ENCODE measurements at regions not wholly inside any gene's neighbourhood (a gene's known extent, or its start where the extent isn't known, plus 50 kb on each side); places are given as distances from the start of the nearest gene placed in this dataset.
"Not testable (repeated sequence)": the region's sequence is repeated elsewhere in the genome, so short reads cannot be mapped to it uniquely, and the experiment has no call there.

- 46% methylated on average over 1 of the region's 1 CpG for WGBS
- DNase-seq (ENCODE audit: low spot score in 2 of 2): no peak
- H3K4me3 ChIP-seq: no peak overlapping the region
- H3K27ac ChIP-seq: no peak overlapping the region
- TF ChIP-seq CTCF (IDR thresholded peaks at IDR 0.05) (no peak), POLR2AphosphoS5 (IDR thresholded peaks at IDR 0.05) (no peak), POLR2A (IDR thresholded peaks at IDR 0.05) (no peak), EP300 (IDR thresholded peaks at IDR 0.05) (no peak)
- H3K36me3 ChIP-seq: no peaks in the 10 kb centered on the region
- no peaks in the 10 kb centered on the region for H3K9me3 ChIP-seq
- H3K4me1 ChIP-seq: no peaks in the 10 kb centered on the region
- no peaks in the 10 kb centered on the region for H3K27me3 ChIP-seq
Measured at GRCh38 chr4:59712470-59712869, 1487.7 kb upstream of the ADGRL3 start.

GRCh38 chr4:59724286-59724685 is 1475.8 kb upstream of the ADGRL3 start:
- not testable (repeated sequence) for DNase-seq (ENCODE audit: low spot score in 2 of 2); H3K27me3 ChIP-seq; H3K9me3 ChIP-seq; H3K27ac ChIP-seq; H3K4me3 ChIP-seq; H3K36me3 ChIP-seq; H3K4me1 ChIP-seq
- 93% methylated on average over 9 of the region's 9 CpGs for WGBS

GRCh38 chr4:59727745-59728144 is 1472.4 kb upstream of the ADGRL3 start:
- Histone ChIP-seq H3K9me3 (peaks cover 4% of the 10 kb centered on the region), H3K4me1 (no peaks in the 10 kb centered on the region), H3K4me3 (no peak overlapping the region), H3K27ac (no peak overlapping the region), H3K27me3 (no peaks in the 10 kb centered on the region), H3K36me3 (no peaks in the 10 kb centered on the region)
- WGBS: 98% methylated on average over 1 of the region's 1 CpG
- DNase-seq (ENCODE audit: low spot score in 2 of 2): no peak
- TF ChIP-seq POLR2AphosphoS5 (IDR thresholded peaks at IDR 0.05) (no peak), EP300 (IDR thresholded peaks at IDR 0.05) (no peak), POLR2A (IDR thresholded peaks at IDR 0.05) (no peak), CTCF (IDR thresholded peaks at IDR 0.05) (no peak)

- TF ChIP-seq EP300 (IDR thresholded peaks at IDR 0.05) (no peak), POLR2AphosphoS5 (IDR thresholded peaks at IDR 0.05) (no peak), POLR2A (IDR thresholded peaks at IDR 0.05) (no peak), CTCF (IDR thresholded peaks at IDR 0.05) (no peak)
- H3K9me3 ChIP-seq: peaks cover 4% of the 10 kb centered on the region
- DNase-seq (ENCODE audit: low spot score in 2 of 2): no peak
- H3K27me3 ChIP-seq: no peaks in the 10 kb centered on the region
- H3K27ac ChIP-seq: no peak overlapping the region
- H3K4me1 ChIP-seq: no peaks in the 10 kb centered on the region
- no peak overlapping the region for H3K4me3 ChIP-seq
- H3K36me3 ChIP-seq: no peaks in the 10 kb centered on the region
- 62% methylated on average over 1 of the region's 1 CpG for WGBS
Measured at GRCh38 chr4:59728496-59728895, 1471.6 kb upstream of the ADGRL3 start.

GRCh38 chr4:59729321-59729720 is 1470.8 kb upstream of the ADGRL3 start:
- DNase-seq (ENCODE audit: low spot score in 2 of 2): no peak
- no peak for TF ChIP-seq CTCF (IDR thresholded peaks at IDR 0.05)
- no peak for TF ChIP-seq POLR2AphosphoS5 (IDR thresholded peaks at IDR 0.05)
- no peak for TF ChIP-seq POLR2A (IDR thresholded peaks at IDR 0.05)
- TF ChIP-seq EP300 (IDR thresholded peaks at IDR 0.05): no peak
- no peaks in the 10 kb centered on the region for H3K4me1 ChIP-seq

GRCh38 chr4:59748433-59748832 is 1451.7 kb upstream of the ADGRL3 start:
- Histone ChIP-seq H3K9me3 (no peaks in the 10 kb centered on the region), H3K27me3 (no peaks in the 10 kb centered on the region), H3K4me1 (no peaks in the 10 kb centered on the region), H3K36me3 (no peaks in the 10 kb centered on the region), H3K4me3 (no peak overlapping the region), H3K27ac (no peak overlapping the region)
- 93% methylated on average over 1 of the region's 1 CpG for WGBS
- no peak for TF ChIP-seq CTCF (IDR thresholded peaks at IDR 0.05)
- TF ChIP-seq EP300 (IDR thresholded peaks at IDR 0.05): no peak
- no peak for TF ChIP-seq POLR2A (IDR thresholded peaks at IDR 0.05)
- TF ChIP-seq POLR2AphosphoS5 (IDR thresholded peaks at IDR 0.05): no peak
- DNase-seq (ENCODE audit: low spot score in 2 of 2): no peak

More at GRCh38 chr4:59729321-59729720, 1470.8 kb upstream of the ADGRL3 start:
- H3K27me3 ChIP-seq: no peaks in the 10 kb centered on the region
- WGBS: 89% methylated on average over 2 of the region's 2 CpGs
- H3K27ac ChIP-seq: no peak overlapping the region
- H3K9me3 ChIP-seq: peaks cover 3% of the 10 kb centered on the region
- no peak overlapping the region for H3K4me3 ChIP-seq
- no peaks in the 10 kb centered on the region for H3K36me3 ChIP-seq
